PFSK-1 (cell line): ENCODE measurements at regions not wholly inside any gene's neighbourhood (a gene's known extent, or its start where the extent isn't known, plus 50 kb on each side); places are given as distances from the start of the nearest gene placed in this dataset.

Source experiments
- SIN3A ChIP-seq: IDR thresholded peaks from 2 replicates; pipeline ENCODE4 v1.6.1; 2012; ENCODE audit warnings: mild to moderate bottlenecking, low read length, moderate library complexity, borderline replicate concordance; ENCODE audit not compliant: insufficient read depth
- TAF1 ChIP-seq: IDR thresholded peaks from 2 replicates; pipeline ENCODE4 v1.6.1; 2012; ENCODE audit warnings: low read length, control low read depth, borderline replicate concordance; ENCODE audit not compliant: insufficient read depth
- TF ChIP-seq, protein P1 (sequence below), 2 experiments: IDR thresholded peaks; 2 replicates each; pipeline versions ENCODE4 v1.6.1 to v1.8.0; 2011 to 2012; ENCODE audit warnings: low read depth in 2 of 2, low read length in 2 of 2, control low read depth in 1 of 2, inconsistent platforms in 1 of 2, mild to moderate bottlenecking in 1 of 2, moderate library complexity in 1 of 2; ENCODE audit not compliant: insufficient read depth in 1 of 2

DNA sequence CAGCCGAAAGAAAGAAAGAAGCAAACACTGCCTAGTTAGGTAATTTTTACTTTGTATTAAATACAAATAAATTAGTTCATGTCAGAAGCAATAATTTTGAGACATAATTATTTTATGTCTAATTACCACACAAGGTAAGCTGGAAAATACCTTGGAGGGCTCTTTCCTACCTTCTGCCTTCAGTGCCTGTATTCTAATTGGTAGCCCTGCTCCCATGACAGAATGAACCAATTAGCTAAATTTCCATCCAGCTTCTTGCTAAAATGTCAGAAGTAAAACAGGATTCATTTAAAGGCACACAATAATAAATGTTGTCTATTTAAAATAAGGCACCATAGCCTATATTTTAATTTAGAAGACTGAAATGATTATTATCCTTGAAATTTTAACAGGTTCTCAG is 135.4 kb upstream of the POT1 start:
- no peak for TF ChIP-seq SIN3A
- TF ChIP-seq, protein P1, sequence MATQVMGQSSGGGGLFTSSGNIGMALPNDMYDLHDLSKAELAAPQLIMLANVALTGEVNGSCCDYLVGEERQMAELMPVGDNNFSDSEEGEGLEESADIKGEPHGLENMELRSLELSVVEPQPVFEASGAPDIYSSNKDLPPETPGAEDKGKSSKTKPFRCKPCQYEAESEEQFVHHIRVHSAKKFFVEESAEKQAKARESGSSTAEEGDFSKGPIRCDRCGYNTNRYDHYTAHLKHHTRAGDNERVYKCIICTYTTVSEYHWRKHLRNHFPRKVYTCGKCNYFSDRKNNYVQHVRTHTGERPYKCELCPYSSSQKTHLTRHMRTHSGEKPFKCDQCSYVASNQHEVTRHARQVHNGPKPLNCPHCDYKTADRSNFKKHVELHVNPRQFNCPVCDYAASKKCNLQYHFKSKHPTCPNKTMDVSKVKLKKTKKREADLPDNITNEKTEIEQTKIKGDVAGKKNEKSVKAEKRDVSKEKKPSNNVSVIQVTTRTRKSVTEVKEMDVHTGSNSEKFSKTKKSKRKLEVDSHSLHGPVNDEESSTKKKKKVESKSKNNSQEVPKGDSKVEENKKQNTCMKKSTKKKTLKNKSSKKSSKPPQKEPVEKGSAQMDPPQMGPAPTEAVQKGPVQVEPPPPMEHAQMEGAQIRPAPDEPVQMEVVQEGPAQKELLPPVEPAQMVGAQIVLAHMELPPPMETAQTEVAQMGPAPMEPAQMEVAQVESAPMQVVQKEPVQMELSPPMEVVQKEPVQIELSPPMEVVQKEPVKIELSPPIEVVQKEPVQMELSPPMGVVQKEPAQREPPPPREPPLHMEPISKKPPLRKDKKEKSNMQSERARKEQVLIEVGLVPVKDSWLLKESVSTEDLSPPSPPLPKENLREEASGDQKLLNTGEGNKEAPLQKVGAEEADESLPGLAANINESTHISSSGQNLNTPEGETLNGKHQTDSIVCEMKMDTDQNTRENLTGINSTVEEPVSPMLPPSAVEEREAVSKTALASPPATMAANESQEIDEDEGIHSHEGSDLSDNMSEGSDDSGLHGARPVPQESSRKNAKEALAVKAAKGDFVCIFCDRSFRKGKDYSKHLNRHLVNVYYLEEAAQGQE (IDR thresholded peaks at IDR 0.05; ENCODE audit: insufficient read depth in 1 of 2, low read depth in 2 of 2, low read length in 2 of 2): no peak
- TF ChIP-seq TAF1: no peak
